Fibroblast of lung (primary cell): ENCODE measurements at regions not wholly inside any gene's neighbourhood (a gene's known extent, or its start where the extent isn't known, plus 50 kb on each side); places are given as distances from the start of the nearest gene placed in this dataset.

Experiments
- EZH2 ChIP-seq: IDR thresholded peaks from 2 replicates; pipeline ENCODE4 v1.5.1; 2012; ENCODE audit warnings: low read length, control low read depth, mild to moderate bottlenecking; ENCODE audit errors: missing control alignments
- TF ChIP-seq, protein P1 (sequence below), 2 donors: IDR thresholded peaks in 1 of 2; conservative IDR thresholded peaks in 1 of 2; 1 replicate in 1 of 2; 2 replicates in 1 of 2; pipeline ENCODE4 v1.5.1; 2011 to 2012; ENCODE audit warnings: low read length in 2 of 2, control low read depth in 1 of 2, inconsistent platforms in 1 of 2, low read depth in 1 of 2, mild to moderate bottlenecking in 1 of 2

DNA sequence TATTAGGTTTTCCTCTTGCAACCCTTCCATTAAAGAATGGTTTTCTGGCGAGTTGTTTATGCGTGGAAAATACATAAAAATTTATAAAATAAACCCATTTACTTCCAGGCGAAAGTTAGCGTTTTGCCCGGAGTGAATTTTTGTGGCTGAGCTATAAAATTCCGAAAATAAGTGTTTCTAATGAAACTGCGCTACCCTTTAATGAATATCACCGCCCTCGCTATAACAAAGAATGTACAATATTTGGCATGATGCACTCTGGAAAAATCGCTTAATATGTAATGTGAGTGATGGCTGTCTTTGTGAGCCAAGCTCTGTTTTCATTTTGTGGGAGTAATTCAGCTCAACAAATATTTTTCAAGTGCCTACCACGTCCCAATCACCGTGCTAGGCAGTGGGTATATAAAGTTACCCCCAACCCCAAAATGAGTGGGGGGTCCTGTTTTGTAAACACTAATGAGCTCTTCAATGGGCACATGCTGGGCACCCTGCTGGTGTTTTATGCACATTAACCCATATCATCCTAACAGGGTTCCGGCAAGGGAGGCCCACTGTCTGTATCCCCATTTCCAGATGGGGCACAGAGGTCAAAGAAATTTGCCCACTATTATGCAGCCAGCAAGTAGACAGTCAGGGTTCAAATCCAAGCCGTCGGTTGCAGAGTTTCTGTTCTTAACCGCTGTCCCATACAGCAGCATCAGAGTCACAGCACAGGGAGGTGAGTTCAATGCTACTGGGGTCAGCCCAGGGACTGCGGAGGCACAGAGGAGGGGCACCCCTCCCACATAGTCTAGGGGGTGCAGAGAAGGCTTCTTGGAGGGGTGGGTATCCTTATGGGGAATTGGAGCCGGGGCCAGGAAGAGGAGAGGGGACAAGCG is 65.7 kb upstream of the STX18 start:
- TF ChIP-seq, protein P1, sequence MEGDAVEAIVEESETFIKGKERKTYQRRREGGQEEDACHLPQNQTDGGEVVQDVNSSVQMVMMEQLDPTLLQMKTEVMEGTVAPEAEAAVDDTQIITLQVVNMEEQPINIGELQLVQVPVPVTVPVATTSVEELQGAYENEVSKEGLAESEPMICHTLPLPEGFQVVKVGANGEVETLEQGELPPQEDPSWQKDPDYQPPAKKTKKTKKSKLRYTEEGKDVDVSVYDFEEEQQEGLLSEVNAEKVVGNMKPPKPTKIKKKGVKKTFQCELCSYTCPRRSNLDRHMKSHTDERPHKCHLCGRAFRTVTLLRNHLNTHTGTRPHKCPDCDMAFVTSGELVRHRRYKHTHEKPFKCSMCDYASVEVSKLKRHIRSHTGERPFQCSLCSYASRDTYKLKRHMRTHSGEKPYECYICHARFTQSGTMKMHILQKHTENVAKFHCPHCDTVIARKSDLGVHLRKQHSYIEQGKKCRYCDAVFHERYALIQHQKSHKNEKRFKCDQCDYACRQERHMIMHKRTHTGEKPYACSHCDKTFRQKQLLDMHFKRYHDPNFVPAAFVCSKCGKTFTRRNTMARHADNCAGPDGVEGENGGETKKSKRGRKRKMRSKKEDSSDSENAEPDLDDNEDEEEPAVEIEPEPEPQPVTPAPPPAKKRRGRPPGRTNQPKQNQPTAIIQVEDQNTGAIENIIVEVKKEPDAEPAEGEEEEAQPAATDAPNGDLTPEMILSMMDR (conservative IDR thresholded peaks at IDR 0.05 in 1 of 2, IDR thresholded peaks at IDR 0.05 in 1 of 2; ENCODE audit: low read depth in 1 of 2, low read length in 2 of 2): no peak
- TF ChIP-seq EZH2: no peak
